HEK293 (cell line): ENCODE measurements at regions not wholly inside any gene's neighbourhood (a gene's known extent, or its start where the extent isn't known, plus 50 kb on each side); places are given as distances from the start of the nearest gene placed in this dataset.

Source experiments
- CTCF ChIA-PET: fragments of 350-600 bp; formaldehyde crosslinking; extraction: SDS; loops from one replicate; lab custom pipeline; 2021; ENCODE audit warnings: antibody characterized with exemption; lab: Yijun Ruan, JAX
- POLR2A ChIA-PET: fragments of 300-600 bp; formaldehyde crosslinking; extraction: SDS; loops from one replicate; lab custom pipeline; 2020; ENCODE audit warnings: antibody characterized with exemption, inconsistent platforms; lab: Yijun Ruan, JAX
- H3K27ac ChIP-seq: fragments of 200-500 bp; sonication (Bioruptor generic); 2 replicates; pipeline ENCODE4 v1.5.1; 2014; ENCODE audit warnings: low read depth, low read length, control low read depth, inconsistent platforms; ENCODE audit errors: extremely low read depth
- H3K36me3 ChIP-seq, 2 experiments: fragments of 200-500 bp in 1 of 2; sonication (Bioruptor generic) in 1 of 2; 1 replicate in 1 of 2; 2 replicates in 1 of 2; pipeline ENCODE4 v1.5.1; 2014 to 2017; ENCODE audit warnings: inconsistent platforms in 2 of 2, low read length in 2 of 2; ENCODE audit not compliant: control insufficient read depth in 2 of 2, insufficient read depth in 1 of 2
- H3K4me1 ChIP-seq: fragments of 200-500 bp; sonication (Bioruptor generic); 2 replicates; pipeline ENCODE4 v1.5.1; 2014; ENCODE audit warnings: mild to moderate bottlenecking, low read length, inconsistent platforms; ENCODE audit not compliant: control insufficient read depth, insufficient read depth
- H3K4me3 ChIP-seq: 2 replicates; pipeline ENCODE4 v1.5.1; 2011; ENCODE audit warnings: low read depth, mild to moderate bottlenecking, control low read depth, low read length, moderate library complexity
- H3K9me3 ChIP-seq: fragments of 200-500 bp; sonication (Bioruptor generic); 2 replicates; pipeline ENCODE4 v1.5.1; 2014; ENCODE audit warnings: low read depth, low read length, inconsistent platforms; ENCODE audit not compliant: control insufficient read depth, insufficient read depth
- BCL11A ChIP-seq: fragments of 450-650 bp; formaldehyde crosslinking; IDR thresholded peaks from 2 replicates; pipeline ENCODE4 v1.5.1; 2016; ENCODE audit warnings: low read depth, missing biosample characterization, missing genetic modification characterization
- GLI2 ChIP-seq: fragments of 450-650 bp; formaldehyde crosslinking; IDR thresholded peaks from 2 replicates; pipeline ENCODE4; 2017; ENCODE audit warnings: missing biosample characterization, missing genetic modification characterization, low read depth, borderline replicate concordance
- PRDM4 ChIP-seq: fragments of 450-650 bp; formaldehyde crosslinking; IDR thresholded peaks from 2 replicates; pipeline ENCODE4 v1.5.1; 2017; ENCODE audit warnings: missing biosample characterization, missing genetic modification characterization
- ZNF132 ChIP-seq: fragments of 450-650 bp; formaldehyde crosslinking; IDR thresholded peaks from 2 replicates; pipeline ENCODE4 v1.5.1; 2017; ENCODE audit warnings: missing biosample characterization, missing genetic modification characterization, borderline replicate concordance
- ZNF221 ChIP-seq: fragments of 450-650 bp; formaldehyde crosslinking; IDR thresholded peaks from 2 replicates; pipeline ENCODE4 v1.5.1; 2017; ENCODE audit warnings: missing biosample characterization, missing genetic modification characterization, borderline replicate concordance
- ZNF24 ChIP-seq: fragments of 450-650 bp; formaldehyde crosslinking; IDR thresholded peaks from 2 replicates; pipeline ENCODE4 v1.5.1; 2016; ENCODE audit warnings: missing biosample characterization, missing genetic modification characterization
- ZNF274 ChIP-seq, 2 experiments: fragments of 200-500 bp in 1 of 2; fragments of 450-650 bp in 1 of 2; sonication (Bioruptor generic) in 1 of 2; formaldehyde crosslinking in 1 of 2; IDR thresholded peaks; 2 replicates each; pipeline versions ENCODE4 v1.5.1 to v1.6.1; 2014 to 2016; ENCODE audit warnings: borderline replicate concordance in 1 of 2, inconsistent platforms in 1 of 2, low read length in 1 of 2, missing biosample characterization in 1 of 2, missing genetic modification characterization in 1 of 2
- ZNF302 ChIP-seq: fragments of 450-650 bp; formaldehyde crosslinking; IDR thresholded peaks from 2 replicates; pipeline ENCODE4 v1.5.1; 2016; ENCODE audit warnings: missing biosample characterization, missing genetic modification characterization, low read depth
- ZNF366 ChIP-seq: fragments of 450-650 bp; formaldehyde crosslinking; conservative IDR thresholded peaks from 2 replicates; pipeline ENCODE4 v1.5.1; 2016; ENCODE audit warnings: missing biosample characterization, missing genetic modification characterization
- ZNF560 ChIP-seq: fragments of 450-650 bp; formaldehyde crosslinking; IDR thresholded peaks from 2 replicates; pipeline ENCODE4 v1.5.1; 2017; ENCODE audit warnings: missing biosample characterization, missing genetic modification characterization, borderline replicate concordance
- ZNF585B ChIP-seq: fragments of 450-650 bp; formaldehyde crosslinking; IDR thresholded peaks from 2 replicates; pipeline ENCODE4 v1.5.1; 2016; ENCODE audit warnings: missing biosample characterization, missing genetic modification characterization
- ZNF600 ChIP-seq: fragments of 450-650 bp; formaldehyde crosslinking; IDR thresholded peaks from 2 replicates; pipeline ENCODE4 v1.5.1; 2016; ENCODE audit warnings: missing biosample characterization, missing genetic modification characterization
- ZNF621 ChIP-seq: fragments of 450-650 bp; formaldehyde crosslinking; IDR thresholded peaks from 2 replicates; pipeline ENCODE4 v1.5.1; 2017; ENCODE audit warnings: missing biosample characterization, missing genetic modification characterization
- ZNF701 ChIP-seq: fragments of 450-650 bp; formaldehyde crosslinking; IDR thresholded peaks from 2 replicates; pipeline ENCODE4 v1.5.1; 2016; ENCODE audit warnings: missing biosample characterization, missing genetic modification characterization
- ZNF776 ChIP-seq: fragments of 450-650 bp; formaldehyde crosslinking; IDR thresholded peaks from 2 replicates; pipeline ENCODE4 v1.5.0; 2017; ENCODE audit warnings: missing biosample characterization, missing genetic modification characterization, borderline replicate concordance
- ZNF777 ChIP-seq: fragments of 450-650 bp; formaldehyde crosslinking; IDR thresholded peaks from 2 replicates; pipeline ENCODE4 v1.5.1; 2017; ENCODE audit warnings: missing biosample characterization, missing genetic modification characterization, borderline replicate concordance
- TF ChIP-seq, protein P1 (sequence below): fragments of 450-650 bp; formaldehyde crosslinking; IDR thresholded peaks from 2 replicates; pipeline ENCODE4 v1.5.1; 2016; ENCODE audit warnings: missing biosample characterization, missing genetic modification characterization
- TF ChIP-seq, protein P2 (sequence below): fragments of 450-650 bp; formaldehyde crosslinking; IDR thresholded peaks from 2 replicates; pipeline ENCODE4 v1.5.1; 2016; ENCODE audit warnings: missing biosample characterization, missing genetic modification characterization

DNA sequence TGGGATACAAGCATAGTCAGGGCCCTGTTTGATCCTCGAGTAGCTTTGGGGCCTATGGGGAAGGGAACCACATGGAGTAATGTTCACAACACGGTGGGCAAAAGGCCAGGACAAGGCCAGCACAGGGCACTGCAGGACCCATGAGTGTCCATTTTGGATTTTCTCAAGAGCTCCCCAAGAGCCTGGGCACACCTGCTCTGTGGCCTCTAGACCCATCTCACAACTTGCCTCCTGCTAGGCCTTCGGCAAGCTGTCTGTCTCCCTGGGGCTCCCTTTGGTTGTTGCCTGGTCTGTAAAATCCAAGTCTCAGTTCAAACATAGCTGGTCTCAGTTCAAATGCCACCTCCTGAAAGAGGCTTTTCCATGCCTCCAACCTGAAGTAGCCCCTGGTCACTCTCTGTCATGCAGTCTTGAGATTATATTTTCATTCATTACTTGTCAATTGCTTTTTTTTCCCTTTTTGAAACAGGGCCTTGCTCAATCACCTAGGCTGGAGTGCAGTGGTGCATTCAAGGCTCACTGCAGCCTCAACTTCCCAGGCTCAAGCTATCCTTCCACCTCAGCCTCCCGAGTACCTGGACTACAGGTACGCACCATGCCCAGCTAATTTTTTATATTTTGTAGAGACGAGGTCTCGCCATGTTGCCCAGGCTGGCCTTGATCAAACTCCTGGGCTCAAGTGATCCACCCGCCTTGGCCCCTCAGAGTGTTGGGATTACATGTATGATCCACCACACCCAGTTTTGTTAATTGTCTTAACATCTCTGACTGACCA is 107.4 kb downstream of the MATN1 start:
- no peaks in the 10 kb centered on the region for H3K36me3 ChIP-seq
- CTCF ChIA-PET = no interaction called here
- no peak overlapping the region for H3K27ac ChIP-seq
- no peaks in the 10 kb centered on the region for H3K9me3 ChIP-seq
- no peak for TF ChIP-seq ZNF560 (tag by site-specific recombination)
- TF ChIP-seq, protein P1, sequence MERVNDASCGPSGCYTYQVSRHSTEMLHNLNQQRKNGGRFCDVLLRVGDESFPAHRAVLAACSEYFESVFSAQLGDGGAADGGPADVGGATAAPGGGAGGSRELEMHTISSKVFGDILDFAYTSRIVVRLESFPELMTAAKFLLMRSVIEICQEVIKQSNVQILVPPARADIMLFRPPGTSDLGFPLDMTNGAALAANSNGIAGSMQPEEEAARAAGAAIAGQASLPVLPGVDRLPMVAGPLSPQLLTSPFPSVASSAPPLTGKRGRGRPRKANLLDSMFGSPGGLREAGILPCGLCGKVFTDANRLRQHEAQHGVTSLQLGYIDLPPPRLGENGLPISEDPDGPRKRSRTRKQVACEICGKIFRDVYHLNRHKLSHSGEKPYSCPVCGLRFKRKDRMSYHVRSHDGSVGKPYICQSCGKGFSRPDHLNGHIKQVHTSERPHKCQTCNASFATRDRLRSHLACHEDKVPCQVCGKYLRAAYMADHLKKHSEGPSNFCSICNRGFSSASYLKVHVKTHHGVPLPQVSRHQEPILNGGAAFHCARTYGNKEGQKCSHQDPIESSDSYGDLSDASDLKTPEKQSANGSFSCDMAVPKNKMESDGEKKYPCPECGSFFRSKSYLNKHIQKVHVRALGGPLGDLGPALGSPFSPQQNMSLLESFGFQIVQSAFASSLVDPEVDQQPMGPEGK (tag by site-specific recombination) = no peak
- TF ChIP-seq ZNF302 (tag by site-specific recombination) = no peak
- TF ChIP-seq GLI2 (tag by site-specific recombination) = no peak
- TF ChIP-seq ZNF221 (tag by site-specific recombination) = no peak
- no peak for TF ChIP-seq ZNF585B (tag by site-specific recombination)
- TF ChIP-seq, protein P2, sequence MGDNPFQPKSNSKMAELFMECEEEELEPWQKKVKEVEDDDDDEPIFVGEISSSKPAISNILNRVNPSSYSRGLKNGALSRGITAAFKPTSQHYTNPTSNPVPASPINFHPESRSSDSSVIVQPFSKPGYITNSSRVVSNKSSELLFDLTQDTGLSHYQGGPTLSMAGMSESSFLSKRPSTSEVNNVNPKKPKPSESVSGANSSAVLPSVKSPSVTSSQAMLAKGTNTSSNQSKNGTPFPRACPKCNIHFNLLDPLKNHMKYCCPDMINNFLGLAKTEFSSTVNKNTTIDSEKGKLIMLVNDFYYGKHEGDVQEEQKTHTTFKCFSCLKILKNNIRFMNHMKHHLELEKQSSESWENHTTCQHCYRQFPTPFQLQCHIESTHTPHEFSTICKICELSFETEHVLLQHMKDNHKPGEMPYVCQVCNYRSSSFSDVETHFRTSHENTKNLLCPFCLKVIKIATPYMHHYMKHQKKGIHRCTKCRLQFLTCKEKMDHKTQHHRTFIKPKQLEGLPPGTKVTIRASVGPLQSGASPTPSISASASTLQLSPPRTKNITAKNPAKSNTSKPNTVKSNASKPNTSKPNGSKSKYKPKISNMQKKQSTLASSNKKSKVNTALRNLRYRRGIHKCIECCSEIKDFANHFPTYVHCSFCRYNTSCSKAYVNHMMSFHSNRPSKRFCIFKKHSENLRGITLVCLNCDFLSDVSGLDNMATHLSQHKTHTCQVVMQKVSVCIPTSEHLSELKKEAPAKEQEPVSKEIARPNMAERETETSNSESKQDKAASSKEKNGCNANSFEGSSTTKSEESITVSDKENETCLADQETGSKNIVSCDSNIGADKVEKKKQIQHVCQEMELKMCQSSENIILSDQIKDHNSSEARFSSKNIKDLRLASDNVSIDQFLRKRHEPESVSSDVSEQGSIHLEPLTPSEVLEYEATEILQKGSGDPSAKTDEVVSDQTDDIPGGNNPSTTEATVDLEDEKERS = no peak
- no peak for TF ChIP-seq ZNF701 (tag by site-specific recombination)
- TF ChIP-seq ZNF274 (IDR thresholded peaks at IDR 0.05; ENCODE audit: low read length) = no peak
- TF ChIP-seq ZNF274 (tag by site-specific recombination; IDR thresholded peaks at IDR 0.05; ENCODE audit: borderline replicate concordance) = no peak
- TF ChIP-seq ZNF777 (tag by site-specific recombination) = no peak
- no peak for TF ChIP-seq BCL11A (tag by site-specific recombination)
- no peak for TF ChIP-seq PRDM4
- TF ChIP-seq, all 188 proteins: peak for 0
- POLR2A ChIA-PET = no interaction called here
- no peaks in the 10 kb centered on the region for H3K4me1 ChIP-seq
- no peak overlapping the region for H3K4me3 ChIP-seq

DNA sequence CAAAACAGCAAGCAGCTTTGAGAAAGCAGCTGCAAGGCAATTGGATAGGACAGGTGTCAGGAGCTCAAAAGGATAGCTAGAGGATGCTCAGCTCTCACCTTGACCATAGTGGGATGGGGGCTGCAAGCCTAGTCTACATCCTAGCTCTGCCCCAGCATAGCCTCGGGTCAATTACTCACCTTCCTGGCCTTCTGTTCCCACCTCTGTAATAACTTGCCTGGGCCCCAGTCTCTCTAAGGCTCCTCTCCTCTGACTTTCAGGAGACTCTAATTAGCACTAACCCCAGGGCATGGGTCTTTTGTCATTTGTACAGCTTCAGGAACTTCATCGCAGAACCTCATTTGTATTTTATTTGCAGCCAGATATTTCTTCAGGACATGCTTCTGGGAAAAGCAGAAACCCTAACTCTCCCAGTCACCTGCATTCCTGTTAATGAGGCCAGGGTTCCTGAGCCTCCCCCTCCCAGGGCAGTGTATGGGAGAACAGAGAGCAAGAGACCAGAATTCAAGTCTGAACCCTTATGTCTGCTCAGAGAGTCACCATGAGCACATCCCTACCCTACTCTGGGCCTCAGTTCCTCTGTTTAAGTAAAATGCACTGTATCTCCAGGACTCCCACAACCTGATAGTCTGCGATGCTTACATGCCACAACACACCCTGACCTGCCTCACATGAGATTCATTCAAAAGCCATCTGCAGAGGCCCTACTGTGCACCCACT is 108.1 kb downstream of the MATN1 start:
- ChIA-PET CTCF (no interaction called here), POLR2A (no interaction called here)
- no peak for TF ChIP-seq ZNF366 (tag by site-specific recombination)
- no peak for TF ChIP-seq ZNF24 (tag by site-specific recombination)
- no peak for TF ChIP-seq ZNF776 (tag by site-specific recombination)
- no peak for TF ChIP-seq ZNF132 (tag by site-specific recombination)
- no peak for TF ChIP-seq ZNF621 (tag by site-specific recombination)
- TF ChIP-seq ZNF600 (tag by site-specific recombination) = no peak
- Histone ChIP-seq H3K4me3 (no peak overlapping the region), H3K9me3 (no peaks in the 10 kb centered on the region), H3K36me3 (no peaks in the 10 kb centered on the region), H3K27ac (no peak overlapping the region), H3K4me1 (no peaks in the 10 kb centered on the region)
